ENCODE measurements at regions not wholly inside any gene's neighbourhood (a gene's known extent, or its start where the extent isn't known, plus 50 kb on each side); places are given as distances from the start of the nearest gene placed in this dataset.
A peak's percentile ranks its signal among the peaks of the same experiment; 100 is the strongest.

GRCh38 chr15:37789881-37790280, 144.6 kb upstream of the TMCO5A start:
- peak; percentile 30 for DNase-seq (ENCODE audit: low read depth)

GRCh38 chr15:37791693-37792092, 142.7 kb upstream of the TMCO5A start:
- no peak for DNase-seq (ENCODE audit: low read depth)

- DNase-seq (ENCODE audit: low read depth): no peak
Observed at GRCh38 chr15:37792351-37792750, 142.1 kb upstream of the TMCO5A start.

- DNase-seq (ENCODE audit: low read depth): no peak
Observed at GRCh38 chr15:37793851-37794250, 140.6 kb upstream of the TMCO5A start.

- DNase-seq (ENCODE audit: low read depth): no peak
Observed at GRCh38 chr15:37794947-37795346, 139.5 kb upstream of the TMCO5A start.

GRCh38 chr15:37801529-37801928, 132.9 kb upstream of the TMCO5A start:
- no peak for DNase-seq (ENCODE audit: low read depth)

GRCh38 chr15:37806808-37807207, 127.6 kb upstream of the TMCO5A start:
- no peak for DNase-seq (ENCODE audit: low read depth)

- no peak for DNase-seq (ENCODE audit: low read depth)
Observed at GRCh38 chr15:37810381-37810780, 124.1 kb upstream of the TMCO5A start.

GRCh38 chr15:37813306-37813705, 121.1 kb upstream of the TMCO5A start:
- no peak for DNase-seq (ENCODE audit: low read depth)

- no peak for DNase-seq (ENCODE audit: low read depth)
Observed at GRCh38 chr15:37814847-37815515, 119.5 kb upstream of the TMCO5A start.

- no peak for DNase-seq (ENCODE audit: low read depth)
Observed at GRCh38 chr15:37818152-37818677, 116.2 kb upstream of the TMCO5A start.

GRCh38 chr15:37819191-37819590, 115.2 kb upstream of the TMCO5A start:
- peak; percentile 7 for DNase-seq (ENCODE audit: low read depth)

GRCh38 chr15:37820380-37821128, 113.9 kb upstream of the TMCO5A start:
- DNase-seq (ENCODE audit: low read depth): no peak

GRCh38 chr15:37823601-37824275, 110.7 kb upstream of the TMCO5A start:
- DNase-seq (ENCODE audit: low read depth): no peak

GRCh38 chr15:37824717-37825382, 109.6 kb upstream of the TMCO5A start:
- DNase-seq (ENCODE audit: low read depth): peak; percentile 71

- no peak for DNase-seq (ENCODE audit: low read depth)
Observed at GRCh38 chr15:37837276-37837675, 97.2 kb upstream of the TMCO5A start.

GRCh38 chr15:37847776-37848175, 86.7 kb upstream of the TMCO5A start:
- no peak for DNase-seq (ENCODE audit: low read depth)

GRCh38 chr15:37856109-37856508, 78.3 kb upstream of the TMCO5A start:
- no peak for DNase-seq (ENCODE audit: low read depth)

GRCh38 chr15:37860896-37861295, 73.5 kb upstream of the TMCO5A start:
- DNase-seq (ENCODE audit: low read depth): no peak

- no peak for DNase-seq (ENCODE audit: low read depth)
Observed at GRCh38 chr15:37865687-37866086, 68.8 kb upstream of the TMCO5A start.

- no peak for DNase-seq (ENCODE audit: low read depth)
Observed at GRCh38 chr15:37870711-37871110, 63.7 kb upstream of the TMCO5A start.

- DNase-seq (ENCODE audit: low read depth): no peak
Observed at GRCh38 chr15:37872661-37873060, 61.8 kb upstream of the TMCO5A start.
